ENCODE measurements at regions not wholly inside any gene's neighbourhood (a gene's known extent, or its start where the extent isn't known, plus 50 kb on each side); places are given as distances from the start of the nearest gene placed in this dataset.

DNA sequence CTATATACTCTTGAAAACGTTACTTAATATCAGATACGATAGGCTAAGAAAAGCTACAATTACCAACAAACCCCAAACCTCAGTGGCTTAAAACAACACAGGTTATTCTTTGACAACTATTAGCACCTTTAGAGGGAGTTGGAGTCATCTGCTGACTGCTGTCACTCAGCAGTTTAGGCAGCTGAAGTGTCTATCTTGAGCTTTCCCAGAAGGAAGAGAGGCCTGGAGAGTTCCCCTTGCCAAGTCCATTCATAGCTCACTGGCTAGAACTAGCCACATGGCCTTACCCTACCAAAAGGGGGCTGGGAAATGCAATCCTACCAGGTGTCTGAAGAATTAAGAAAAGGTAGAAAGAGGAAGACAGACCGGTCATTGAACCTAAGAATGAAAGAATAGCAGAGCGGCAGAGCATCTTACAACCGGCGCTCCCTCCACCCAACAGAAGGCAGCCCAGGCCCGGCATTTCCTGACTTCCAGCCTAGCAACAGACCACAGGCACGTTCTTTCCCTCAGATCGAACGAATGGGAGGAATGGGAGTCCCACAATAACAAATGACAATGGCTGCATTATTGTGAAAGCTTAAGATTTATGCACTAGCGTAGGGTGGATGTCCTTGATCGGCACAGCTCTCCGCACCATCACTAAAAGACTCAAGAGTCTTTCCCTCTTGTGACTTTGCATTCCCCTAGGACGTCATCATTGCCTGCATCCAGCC lies 211.2 kb upstream of the CTAGE1 start:
- DNase-seq (ENCODE audit: low read depth, low spot score) = no peak
- in situ Hi-C loops (cut with HindIII; ENCODE audit: low pct_unique_long_range_greater_than_20kb, low sequenced_read_pairs) = no loop called here

DNA sequence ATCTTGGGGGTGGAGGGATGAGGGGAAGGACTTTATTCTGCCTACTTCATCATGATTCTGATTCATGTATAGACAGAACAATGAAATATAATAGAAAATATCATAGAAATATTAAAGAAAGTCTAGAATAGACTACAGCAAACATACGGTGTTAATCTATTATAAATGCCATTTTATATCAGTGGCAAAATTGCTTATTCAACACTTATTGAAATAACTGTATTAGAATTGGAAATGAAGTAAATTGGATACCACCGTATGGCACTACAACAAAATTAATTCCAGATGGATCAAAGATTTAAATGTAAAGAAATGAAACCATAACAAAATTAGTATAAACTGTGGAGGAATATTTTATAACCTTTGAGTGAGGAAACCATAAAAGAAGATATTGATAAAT lies 213.3 kb upstream of the CTAGE1 start:
- in situ Hi-C loops (cut with HindIII; ENCODE audit: low pct_unique_long_range_greater_than_20kb, low sequenced_read_pairs) = no loop called here
- DNase-seq (ENCODE audit: low read depth, low spot score) = no peak

DNA sequence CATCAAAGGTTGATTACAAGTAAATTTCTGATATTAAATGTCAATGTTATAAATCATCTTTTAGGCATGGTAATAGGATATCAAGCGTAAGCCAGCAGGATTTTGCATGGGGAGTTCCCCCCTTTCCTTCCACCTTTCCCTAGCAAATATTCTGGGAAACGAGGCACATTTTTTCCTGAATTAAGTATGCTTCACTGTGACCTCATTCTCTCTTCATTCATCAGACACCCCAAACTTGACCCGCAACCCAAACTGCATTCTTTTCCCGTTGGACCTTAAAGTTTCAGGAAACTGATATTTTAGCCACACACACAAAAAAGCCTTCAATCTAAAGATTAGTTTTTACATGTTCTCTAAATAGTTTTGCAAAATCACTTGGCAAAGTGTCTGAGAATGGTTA lies 214.5 kb upstream of the CTAGE1 start:
- in situ Hi-C loops (cut with HindIII; ENCODE audit: low pct_unique_long_range_greater_than_20kb, low sequenced_read_pairs) = no loop called here
- DNase-seq (ENCODE audit: low read depth, low spot score) = no peak

DNA sequence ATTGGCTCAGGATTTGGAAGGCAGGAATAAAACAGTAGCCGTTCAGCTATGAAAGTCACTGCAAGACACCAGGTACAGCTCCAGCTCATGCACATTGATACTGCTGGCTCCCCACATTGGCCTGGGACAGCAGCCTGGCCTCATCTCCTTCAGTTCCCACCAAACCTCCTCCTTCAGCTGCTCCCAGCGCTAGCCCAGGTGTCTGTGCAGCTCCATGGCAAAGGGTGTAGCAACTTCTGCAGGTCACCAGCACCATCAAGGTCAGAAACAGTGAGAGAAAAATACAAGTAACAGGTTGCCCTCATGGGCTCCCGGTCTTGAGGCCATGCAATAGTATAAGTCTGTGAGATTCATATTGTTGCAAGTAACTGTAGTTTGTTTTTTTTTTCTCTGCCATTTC lies 216.7 kb upstream of the CTAGE1 start:
- no peak for DNase-seq (ENCODE audit: low read depth, low spot score)
- in situ Hi-C loops (cut with HindIII; ENCODE audit: low pct_unique_long_range_greater_than_20kb, low sequenced_read_pairs) = no loop called here

DNA sequence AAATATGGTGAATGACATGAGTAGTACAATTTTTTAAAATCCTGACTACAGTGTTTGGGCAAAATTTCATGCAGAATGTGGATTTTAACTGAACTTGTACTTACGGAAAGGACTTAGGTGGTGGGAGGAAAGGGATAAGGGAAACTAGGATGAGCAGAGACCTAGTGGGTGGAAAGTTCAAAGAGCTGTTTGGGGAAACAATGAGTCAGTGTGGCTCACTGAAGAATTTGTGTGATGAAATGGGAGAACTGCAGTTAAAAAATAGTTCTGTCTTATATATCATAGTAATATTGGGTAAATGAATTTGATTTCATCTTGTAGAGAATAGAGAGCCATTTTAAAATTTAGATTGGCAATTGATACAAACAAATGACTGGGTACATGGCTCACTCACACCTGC lies 220.1 kb upstream of the CTAGE1 start:
- no peak for DNase-seq (ENCODE audit: low read depth, low spot score)
- in situ Hi-C loops (cut with HindIII; ENCODE audit: low pct_unique_long_range_greater_than_20kb, low sequenced_read_pairs) = no loop called here

DNA sequence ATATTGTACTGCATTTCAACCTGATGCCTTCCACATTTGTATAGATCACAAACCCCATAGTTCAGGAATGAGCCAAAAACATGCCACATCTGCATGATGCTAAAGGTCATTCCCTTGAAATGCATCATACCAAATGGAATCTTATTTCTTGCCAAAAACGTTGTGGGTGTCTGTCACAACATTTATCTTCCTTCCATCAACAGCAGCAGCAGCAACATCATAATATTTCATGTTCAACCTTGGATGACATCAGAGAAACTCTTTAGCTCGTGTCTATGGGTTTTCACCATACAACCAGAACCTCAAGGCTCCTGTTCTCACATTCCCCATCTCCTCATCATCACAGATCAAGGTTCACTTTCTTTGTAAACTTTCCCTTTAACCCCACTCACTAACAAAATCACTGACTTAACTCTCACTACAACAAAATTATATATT lies 221.3 kb upstream of the CTAGE1 start:
- in situ Hi-C loops (cut with HindIII; ENCODE audit: low pct_unique_long_range_greater_than_20kb, low sequenced_read_pairs) = no loop called here
- DNase-seq (ENCODE audit: low read depth, low spot score) = no peak

DNA sequence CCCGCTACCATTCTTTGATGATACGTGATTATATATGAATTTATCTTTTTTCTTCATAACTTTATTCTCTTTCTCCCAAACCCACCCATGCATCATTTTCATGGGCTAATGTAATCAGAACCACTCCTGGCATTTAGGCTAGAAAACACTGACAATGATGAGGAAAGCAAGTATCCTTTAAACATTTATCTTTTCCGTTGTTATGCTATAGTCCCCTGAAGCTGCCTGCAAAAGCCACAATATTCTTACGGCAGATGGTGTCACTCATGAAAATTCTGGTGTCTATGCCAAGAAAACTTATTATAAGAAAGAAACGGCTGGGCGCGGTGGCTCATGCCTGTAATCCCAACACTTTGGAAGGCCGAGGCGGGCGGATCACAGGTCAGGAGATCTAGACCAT lies 221.8 kb upstream of the CTAGE1 start:
- in situ Hi-C loops (cut with HindIII; ENCODE audit: low pct_unique_long_range_greater_than_20kb, low sequenced_read_pairs) = no loop called here
- DNase-seq (ENCODE audit: low read depth, low spot score) = no peak

DNA sequence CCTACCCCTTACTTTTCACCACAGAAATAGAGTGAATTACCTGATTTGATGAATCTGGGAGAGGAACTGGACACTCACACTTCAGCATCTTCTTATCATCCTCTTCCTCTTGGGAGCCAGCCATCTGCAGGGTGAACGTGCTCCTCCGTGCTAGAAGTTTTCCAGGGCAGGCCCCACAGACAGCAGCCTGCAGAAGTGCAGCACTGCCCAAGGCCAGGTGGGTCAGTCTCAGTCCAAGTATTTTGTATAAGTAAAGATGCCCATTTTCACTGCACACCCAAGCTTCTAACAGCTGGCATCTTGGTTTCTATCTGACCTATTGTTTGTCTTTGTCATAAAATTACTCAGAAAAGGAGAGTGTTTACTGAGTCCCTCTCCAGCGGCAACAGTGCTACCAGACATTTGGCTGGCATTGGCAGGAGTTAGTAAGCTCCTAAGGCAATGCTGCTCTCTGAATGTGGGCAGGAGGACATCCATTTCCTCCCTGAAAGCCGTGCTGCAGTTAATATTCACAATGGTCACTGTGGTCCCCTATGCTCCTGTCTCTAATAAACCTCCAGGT lies 222.6 kb upstream of the CTAGE1 start:
- in situ Hi-C loops (cut with HindIII; ENCODE audit: low pct_unique_long_range_greater_than_20kb, low sequenced_read_pairs) = no loop called here
- no peak for DNase-seq (ENCODE audit: low read depth, low spot score)

DNA sequence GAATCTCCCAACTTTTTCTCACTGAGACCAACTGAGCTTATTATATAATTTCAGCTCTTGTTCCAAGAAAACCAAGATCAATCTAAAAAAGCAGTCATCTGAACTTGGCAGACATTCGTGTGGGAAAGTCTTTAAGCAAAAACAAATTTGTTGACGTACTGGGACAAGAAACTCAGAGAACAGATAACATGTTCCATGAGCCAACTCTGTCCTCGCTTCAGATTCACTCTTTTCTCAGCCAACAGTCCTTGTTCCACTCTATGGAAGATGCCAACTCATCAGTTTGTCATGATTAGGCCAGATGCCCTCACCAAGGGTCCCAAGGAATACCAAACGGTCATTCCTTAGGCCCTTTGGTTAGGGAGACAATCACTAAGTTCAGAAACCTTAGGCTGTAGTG lies 224.2 kb upstream of the CTAGE1 start:
- in situ Hi-C loops (cut with HindIII; ENCODE audit: low pct_unique_long_range_greater_than_20kb, low sequenced_read_pairs) = no loop called here
- no peak for DNase-seq (ENCODE audit: low read depth, low spot score)

DNA sequence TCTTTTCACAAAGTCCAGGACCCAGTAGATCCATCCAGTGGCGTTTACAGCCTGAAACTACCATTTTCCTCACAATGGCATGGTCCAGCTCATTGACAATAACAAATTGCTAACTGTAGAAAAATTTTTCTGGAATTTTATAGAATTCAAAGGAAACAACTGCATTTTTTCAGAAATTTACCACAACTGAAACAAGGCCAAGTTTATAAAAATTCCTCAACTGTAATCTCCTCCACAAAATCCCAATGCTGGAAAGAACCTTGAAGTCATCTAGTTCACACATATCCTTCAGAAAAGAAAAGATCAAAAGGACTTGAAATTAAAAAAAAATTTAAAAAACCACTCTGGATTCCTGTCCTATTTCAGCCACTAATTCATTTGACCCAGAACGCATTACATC lies 226.0 kb upstream of the CTAGE1 start:
- in situ Hi-C loops (cut with HindIII; ENCODE audit: low pct_unique_long_range_greater_than_20kb, low sequenced_read_pairs) = no loop called here
- DNase-seq (ENCODE audit: low read depth, low spot score) = no peak

DNA sequence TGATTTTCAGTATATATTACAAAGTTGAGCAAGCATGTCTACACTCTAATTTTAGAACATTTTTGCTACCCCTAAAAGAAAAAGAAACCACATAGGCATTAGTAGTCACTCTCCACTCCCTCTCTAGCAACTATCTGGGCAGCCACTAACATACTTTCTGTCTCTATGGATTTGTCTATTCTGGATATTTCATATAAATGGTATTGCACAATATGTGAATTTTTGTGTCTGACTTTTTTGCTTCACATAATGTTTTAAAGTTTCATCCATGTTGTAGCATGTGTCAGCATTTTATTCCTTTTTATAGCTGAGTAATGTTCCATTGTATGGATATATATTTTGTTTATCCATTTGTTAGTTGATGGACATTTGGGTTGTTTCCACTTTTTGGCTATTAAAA lies 232.5 kb upstream of the CTAGE1 start:
- in situ Hi-C loops (cut with HindIII; ENCODE audit: low pct_unique_long_range_greater_than_20kb, low sequenced_read_pairs) = no loop called here
- no peak for DNase-seq (ENCODE audit: low read depth, low spot score)

DNA sequence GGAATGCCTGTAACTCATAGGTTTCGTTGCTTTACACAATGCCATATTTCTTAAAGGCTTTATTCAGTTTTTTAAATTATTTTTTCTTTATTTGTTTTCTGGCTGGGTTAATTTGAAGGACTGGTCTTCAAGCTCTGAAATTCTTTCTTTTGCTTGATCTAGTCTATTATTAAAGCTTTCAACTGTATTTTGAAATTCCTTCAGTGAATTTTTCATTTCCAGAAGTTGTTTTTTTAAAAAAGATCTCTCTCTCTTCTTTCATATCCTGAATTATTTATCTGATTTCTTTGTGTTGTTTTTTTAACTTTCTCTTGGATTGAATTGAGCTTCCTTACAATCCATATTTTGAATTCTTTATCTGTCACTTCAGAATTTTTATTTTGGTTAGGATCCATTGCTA lies 239.9 kb upstream of the CTAGE1 start:
- in situ Hi-C loops (cut with HindIII; ENCODE audit: low pct_unique_long_range_greater_than_20kb, low sequenced_read_pairs) = no loop called here
- DNase-seq (ENCODE audit: low read depth, low spot score) = no peak

DNA sequence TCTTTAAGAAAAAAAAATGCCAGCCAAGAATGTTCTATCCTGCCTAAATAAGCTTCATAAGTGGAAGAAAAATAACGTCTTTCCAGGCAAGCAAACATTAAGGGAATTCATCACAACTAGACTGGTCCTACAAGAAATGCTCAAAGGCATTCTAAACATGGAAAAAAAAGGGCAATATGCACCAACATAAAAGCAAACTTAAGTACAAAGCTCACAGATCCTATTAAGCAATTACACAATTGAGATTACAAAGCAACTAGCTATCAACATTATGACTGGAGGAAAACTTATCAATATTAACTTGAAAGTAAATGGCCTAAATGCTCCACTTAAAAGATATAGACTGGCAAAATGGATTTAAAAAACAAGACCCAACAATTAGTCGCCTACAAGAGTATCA lies 240.6 kb upstream of the CTAGE1 start:
- in situ Hi-C loops (cut with HindIII; ENCODE audit: low pct_unique_long_range_greater_than_20kb, low sequenced_read_pairs) = no loop called here
- no peak for DNase-seq (ENCODE audit: low read depth, low spot score)

DNA sequence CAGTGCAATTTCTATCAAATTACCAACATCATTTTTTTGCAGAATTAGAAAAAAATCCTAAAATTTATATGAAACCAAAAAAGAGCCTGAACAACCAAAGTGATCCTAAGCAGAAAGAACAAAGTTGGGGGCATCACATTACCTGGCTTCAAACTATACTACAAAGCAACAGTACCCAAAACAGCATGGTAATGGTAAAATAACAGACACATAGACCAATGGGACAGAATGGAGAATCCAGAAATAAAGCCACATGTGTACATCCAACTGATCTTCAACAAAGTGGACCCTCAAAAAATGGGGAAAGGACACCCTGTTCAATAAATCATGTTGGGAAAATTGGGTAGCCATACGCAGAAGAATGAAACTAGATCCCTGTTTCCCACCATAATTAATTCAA lies 245.7 kb upstream of the CTAGE1 start:
- in situ Hi-C loops (cut with HindIII; ENCODE audit: low pct_unique_long_range_greater_than_20kb, low sequenced_read_pairs) = no loop called here
- no peak for DNase-seq (ENCODE audit: low read depth, low spot score)

DNA sequence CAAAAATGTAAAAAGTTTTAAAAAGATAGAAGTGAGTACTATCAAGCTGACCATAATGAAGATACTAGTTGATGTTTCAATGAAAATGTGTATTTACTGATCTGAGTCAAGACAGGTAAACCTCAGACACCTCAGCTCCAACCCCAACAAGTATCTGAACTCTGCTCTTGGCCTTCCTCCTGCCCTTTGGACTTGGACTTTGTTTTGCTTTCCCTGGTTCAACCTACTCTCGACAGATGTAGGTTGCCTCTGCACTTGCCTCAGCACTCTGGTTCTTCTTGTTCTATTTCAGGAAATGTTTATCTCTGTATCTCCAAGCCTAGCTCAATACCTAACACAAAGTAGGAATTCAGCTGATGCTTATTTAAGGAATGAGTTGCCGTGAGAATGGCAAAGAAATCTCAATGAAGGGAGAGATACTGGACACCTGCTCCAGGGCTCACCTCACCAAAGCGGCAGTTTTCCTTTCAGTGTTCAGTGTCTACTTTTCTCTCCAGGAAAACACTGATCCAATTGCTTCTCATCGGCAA lies 248.8 kb upstream of the CTAGE1 start:
- no peak for DNase-seq (ENCODE audit: low read depth, low spot score)
- in situ Hi-C loops (cut with HindIII; ENCODE audit: low pct_unique_long_range_greater_than_20kb, low sequenced_read_pairs) = no loop called here

DNA sequence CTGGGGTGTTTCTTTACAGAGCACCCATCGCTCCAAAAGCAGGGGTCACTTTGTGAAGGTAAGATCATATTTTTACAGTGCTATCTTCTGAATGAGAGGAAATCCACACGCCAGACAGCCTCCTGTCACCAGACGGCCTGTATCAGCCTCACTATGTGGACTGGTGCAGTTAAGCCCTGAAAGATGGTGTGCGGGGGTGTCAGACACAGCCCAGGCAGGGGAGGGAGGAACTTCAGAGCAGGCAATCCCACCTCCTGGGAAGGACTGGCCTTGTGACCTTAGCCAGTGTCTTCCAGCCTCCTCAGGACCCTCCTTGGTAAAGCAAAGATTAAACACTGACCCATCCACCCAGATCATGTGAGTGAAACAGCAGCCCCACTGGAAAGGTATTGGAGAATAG lies 249.4 kb upstream of the CTAGE1 start:
- in situ Hi-C loops (cut with HindIII; ENCODE audit: low pct_unique_long_range_greater_than_20kb, low sequenced_read_pairs) = no loop called here
- DNase-seq (ENCODE audit: low read depth, low spot score) = no peak

DNA sequence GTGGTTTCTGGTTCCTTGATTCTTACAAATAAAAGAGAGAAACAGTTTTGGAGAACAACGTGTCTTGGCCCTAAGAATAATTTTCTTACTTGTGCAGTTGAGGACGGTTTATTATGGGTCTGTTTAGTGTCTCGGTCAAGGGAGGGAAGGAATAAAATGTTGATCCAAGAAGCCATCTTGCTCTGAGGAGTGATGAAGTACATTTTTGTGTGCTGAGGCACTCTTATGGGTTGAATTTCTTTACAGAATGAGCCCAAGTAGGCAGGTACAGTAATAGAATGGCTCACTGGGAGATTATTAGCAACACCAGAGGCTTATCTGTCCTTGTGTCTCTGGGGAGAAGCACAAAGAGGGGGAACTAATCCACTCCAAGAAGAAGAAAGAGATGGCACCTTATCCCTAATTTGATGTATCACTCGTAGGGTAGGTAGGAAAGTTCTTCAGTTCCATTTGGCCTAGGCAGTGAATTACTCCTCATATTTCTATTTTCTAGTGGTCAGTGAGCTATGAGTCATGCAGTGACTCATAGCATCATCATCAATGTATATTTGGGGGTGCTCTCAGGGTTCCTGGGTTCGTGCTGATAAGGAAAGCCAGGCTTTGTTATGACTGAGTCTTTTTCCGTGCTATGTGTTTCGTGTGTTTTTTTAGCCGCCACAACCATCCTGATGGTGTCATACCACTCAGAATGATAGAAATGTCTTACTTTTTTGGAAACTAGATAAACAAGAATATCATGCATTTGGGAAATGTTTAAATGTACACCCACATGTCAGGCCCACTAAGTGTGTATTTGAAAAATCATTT lies 250.1 kb upstream of the CTAGE1 start:
- DNase-seq (ENCODE audit: low read depth, low spot score) = no peak
- in situ Hi-C loops (cut with HindIII; ENCODE audit: low pct_unique_long_range_greater_than_20kb, low sequenced_read_pairs) = no loop called here

DNA sequence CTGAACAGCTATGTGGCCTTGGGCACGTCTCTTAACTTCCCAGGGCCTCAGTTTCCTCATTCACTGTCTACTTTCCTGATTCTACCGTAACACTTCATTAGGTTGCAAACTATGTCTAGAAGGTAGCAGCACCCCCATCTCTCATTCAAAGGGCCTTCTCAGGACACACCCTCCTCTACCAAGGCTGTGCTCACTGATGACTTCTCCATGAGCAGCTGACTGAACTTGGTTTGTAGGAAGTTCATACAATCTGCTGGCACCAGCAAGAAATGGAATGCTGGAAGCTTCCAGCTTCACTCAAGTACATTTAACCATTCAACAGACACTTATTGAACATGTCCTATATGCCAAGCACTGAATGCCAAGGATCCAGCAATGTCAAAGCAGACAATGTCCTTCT lies 250.8 kb upstream of the CTAGE1 start:
- in situ Hi-C loops (cut with HindIII; ENCODE audit: low pct_unique_long_range_greater_than_20kb, low sequenced_read_pairs) = no loop called here
- no peak for DNase-seq (ENCODE audit: low read depth, low spot score)

DNA sequence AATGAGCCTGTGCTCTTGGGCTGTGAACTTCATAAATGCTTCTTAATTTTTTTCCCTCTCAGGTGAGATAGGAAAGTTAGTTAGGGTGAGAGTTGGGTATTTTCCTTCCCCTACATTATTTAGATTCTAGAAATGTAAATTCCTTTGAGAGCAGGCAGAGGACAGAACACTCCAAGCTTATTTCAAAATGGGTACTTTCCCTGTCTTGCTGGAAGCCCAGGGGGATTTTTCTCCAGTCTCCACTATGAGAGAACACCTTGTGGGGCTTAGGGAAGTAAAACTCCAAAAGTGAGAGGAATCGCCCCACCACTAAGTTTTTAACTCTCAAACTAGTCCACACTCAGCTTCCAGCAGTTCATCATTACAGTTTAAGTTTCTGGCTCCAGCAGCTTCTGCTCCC lies 253.2 kb upstream of the CTAGE1 start:
- no peak for DNase-seq (ENCODE audit: low read depth, low spot score)
- in situ Hi-C loops (cut with HindIII; ENCODE audit: low pct_unique_long_range_greater_than_20kb, low sequenced_read_pairs) = no loop called here

Data from SK-MEL-5 (cell line).